Testis (tissue), 2 donors: ENCODE measurements at regions not wholly inside any gene's neighbourhood (a gene's known extent, or its start where the extent isn't known, plus 50 kb on each side); places are given as distances from the start of the nearest gene placed in this dataset.

Source experiments
- CTCF ChIP-seq, 3 experiments: fragments of 450-650 bp in 2 of 3; fragments of 200-600 bp in 1 of 3; sonication (generic) in 1 of 3; IDR thresholded peaks; one replicate each; pipeline ENCODE4 v1.5.1; 2016 to 2019; ENCODE audit warnings: antibody characterized with exemption in 3 of 3, mild to moderate bottlenecking in 2 of 3, moderate library complexity in 1 of 3
- POLR2A ChIP-seq: fragments of 450-650 bp; IDR thresholded peaks from one replicate; pipeline ENCODE4 v1.6.1; 2017; ENCODE audit warnings: antibody characterized with exemption, mild to moderate bottlenecking, moderate library complexity

DNA sequence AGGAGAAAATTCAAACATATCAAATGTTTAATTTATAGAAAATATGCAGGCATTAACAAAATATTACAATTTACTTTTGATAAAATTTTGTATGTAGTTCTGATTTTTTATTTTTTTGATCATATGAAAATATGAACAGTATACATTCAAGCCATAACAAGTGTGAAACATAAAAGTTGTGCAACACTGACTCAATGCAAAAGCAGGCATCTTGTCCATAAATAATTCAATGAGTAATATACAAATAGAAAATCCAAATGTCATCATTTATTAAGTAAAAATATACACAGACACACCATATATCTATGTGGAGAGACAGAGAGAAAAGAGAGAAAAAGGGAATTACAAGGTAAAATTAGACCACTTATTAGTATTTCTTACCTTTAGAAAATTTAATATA, 1183.9 kb downstream of the SLITRK1 start:
- TF ChIP-seq CTCF (IDR thresholded peaks at IDR 0.05) (no peak), POLR2A (no peak)
